Neural progenitor cell (in vitro differentiated cells): ENCODE measurements at regions not wholly inside any gene's neighbourhood (a gene's known extent, or its start where the extent isn't known, plus 50 kb on each side); places are given as distances from the start of the nearest gene placed in this dataset.

Experiments
- CTCF ChIP-seq: fragments of 200-600 bp; sonication (generic); IDR thresholded peaks from 2 replicates; pipeline ENCODE4 v1.5.1; 2017; ENCODE audit warnings: antibody characterized with exemption, mild to moderate bottlenecking
- EZH2 ChIP-seq: fragments of 200-600 bp; sonication (generic); IDR thresholded peaks from 2 replicates; pipeline ENCODE4 v1.6.1; 2017; ENCODE audit warnings: antibody characterized with exemption, mild to moderate bottlenecking, moderate library complexity
- EZH2phosphoT487 ChIP-seq: fragments of 200-600 bp; sonication (generic); IDR thresholded peaks from 2 replicates; pipeline ENCODE4 v1.6.1; 2017; ENCODE audit warnings: antibody characterized with exemption

DNA sequence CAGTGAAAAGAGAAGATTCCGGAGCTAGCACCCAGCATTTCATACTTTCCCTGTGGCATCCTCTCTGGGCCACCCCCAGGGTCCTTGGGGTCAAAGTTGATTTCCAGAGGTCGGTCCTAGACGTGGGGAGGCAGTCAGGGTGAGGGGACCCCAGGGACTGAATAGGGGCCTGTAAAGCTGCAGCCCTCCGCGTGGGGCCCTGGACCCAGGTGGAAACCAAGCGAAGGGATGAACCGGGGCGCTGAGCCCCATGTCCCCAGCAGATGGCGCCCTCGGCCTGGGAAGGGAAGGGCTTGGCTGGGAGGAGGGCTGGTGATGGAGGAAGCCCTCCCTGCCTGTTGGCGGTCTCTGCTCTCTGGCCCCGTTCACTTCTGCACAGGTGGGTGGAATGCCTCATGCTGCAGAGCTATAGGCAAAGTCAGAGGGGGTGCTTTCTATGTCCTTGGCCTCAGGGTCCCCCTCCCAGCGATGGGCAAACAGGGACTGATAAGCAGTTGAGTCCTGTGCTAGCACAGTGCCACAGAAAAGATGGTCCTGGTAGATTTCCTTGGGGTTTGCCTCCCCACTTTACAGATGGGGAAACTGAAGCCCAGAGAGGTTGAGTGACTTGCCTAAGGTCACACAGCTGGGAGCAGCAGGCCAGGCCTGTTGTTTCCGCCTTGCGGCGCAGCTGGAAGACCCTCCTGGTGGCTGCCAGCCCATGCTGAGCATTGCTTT is 163.4 kb upstream of the CIBAR2 start:
- TF ChIP-seq CTCF (peak; percentile 96), EZH2phosphoT487 (no peak), EZH2 (no peak)
